HG03025 (cell line): ENCODE measurements at regions not wholly inside any gene's neighbourhood (a gene's known extent, or its start where the extent isn't known, plus 50 kb on each side); places are given as distances from the start of the nearest gene placed in this dataset.

ENCODE experiments used
- ATAC-seq: cut with Tn5 transposase; IDR thresholded peaks from one replicate; pipeline ENCODE4 v1.9.1; 2021; ENCODE audit warnings: mild to moderate bottlenecking, moderate library complexity; ENCODE audit not compliant: unreplicated experiment, low FRiP score

GRCh38 chr22:48391820-48392219 lies 1435.9 kb downstream of the BRD1 start:
- ATAC-seq: no peak

GRCh38 chr22:48391171-48391711 lies 1436.4 kb downstream of the BRD1 start:
- ATAC-seq: no peak

GRCh38 chr22:48389916-48390315 lies 1437.8 kb downstream of the BRD1 start:
- ATAC-seq: no peak

- ATAC-seq: no peak
These were observed 1445.5 kb downstream of the BRD1 start for GRCh38 chr22:48382197-48382596.

GRCh38 chr22:48380016-48380665 lies 1447.5 kb downstream of the BRD1 start:
- ATAC-seq: no peak

- no peak for ATAC-seq
These were observed 1448.3 kb downstream of the BRD1 start for GRCh38 chr22:48379371-48379770.

GRCh38 chr22:48378673-48379072 lies 1449.0 kb downstream of the BRD1 start:
- no peak for ATAC-seq

- no peak for ATAC-seq
These were observed 1450.5 kb downstream of the BRD1 start for GRCh38 chr22:48376936-48377712.

- no peak for ATAC-seq
These were observed 1451.2 kb downstream of the BRD1 start for GRCh38 chr22:48376428-48376827.

- ATAC-seq: no peak
These were observed 1454.0 kb downstream of the BRD1 start for GRCh38 chr22:48373626-48374173.

GRCh38 chr22:48372390-48372789 lies 1455.3 kb downstream of the BRD1 start:
- ATAC-seq: no peak

GRCh38 chr22:48371391-48371790 lies 1456.3 kb downstream of the BRD1 start:
- ATAC-seq: no peak

GRCh38 chr22:48370508-48371325 lies 1457.0 kb downstream of the BRD1 start:
- ATAC-seq: no peak

GRCh38 chr22:48369789-48370507 lies 1457.7 kb downstream of the BRD1 start:
- ATAC-seq: no peak

GRCh38 chr22:48368975-48369525 lies 1458.6 kb downstream of the BRD1 start:
- no peak for ATAC-seq

- ATAC-seq: no peak
These were observed 1459.9 kb downstream of the BRD1 start for GRCh38 chr22:48367731-48368130.

- ATAC-seq: no peak
These were observed 1461.1 kb downstream of the BRD1 start for GRCh38 chr22:48366591-48366990.

- no peak for ATAC-seq
These were observed 1461.6 kb downstream of the BRD1 start for GRCh38 chr22:48366056-48366455.

GRCh38 chr22:48365386-48365785 lies 1462.3 kb downstream of the BRD1 start:
- no peak for ATAC-seq
